GM12873 (cell line): ENCODE measurements at regions not wholly inside any gene's neighbourhood (a gene's known extent, or its start where the extent isn't known, plus 50 kb on each side); places are given as distances from the start of the nearest gene placed in this dataset.

ENCODE experiments used
- TF ChIP-seq, protein P1 (sequence below): IDR thresholded peaks from 2 replicates; pipeline ENCODE4 v1.5.1; 2012; ENCODE audit warnings: low read depth, mild to moderate bottlenecking, moderate library complexity, low read length, control low read depth; ENCODE audit not compliant: insufficient read depth; ENCODE audit errors: missing control alignments

GRCh38 chr9:12272471-12273120, 420.6 kb upstream of the TYRP1 start:
- TF ChIP-seq, protein P1, sequence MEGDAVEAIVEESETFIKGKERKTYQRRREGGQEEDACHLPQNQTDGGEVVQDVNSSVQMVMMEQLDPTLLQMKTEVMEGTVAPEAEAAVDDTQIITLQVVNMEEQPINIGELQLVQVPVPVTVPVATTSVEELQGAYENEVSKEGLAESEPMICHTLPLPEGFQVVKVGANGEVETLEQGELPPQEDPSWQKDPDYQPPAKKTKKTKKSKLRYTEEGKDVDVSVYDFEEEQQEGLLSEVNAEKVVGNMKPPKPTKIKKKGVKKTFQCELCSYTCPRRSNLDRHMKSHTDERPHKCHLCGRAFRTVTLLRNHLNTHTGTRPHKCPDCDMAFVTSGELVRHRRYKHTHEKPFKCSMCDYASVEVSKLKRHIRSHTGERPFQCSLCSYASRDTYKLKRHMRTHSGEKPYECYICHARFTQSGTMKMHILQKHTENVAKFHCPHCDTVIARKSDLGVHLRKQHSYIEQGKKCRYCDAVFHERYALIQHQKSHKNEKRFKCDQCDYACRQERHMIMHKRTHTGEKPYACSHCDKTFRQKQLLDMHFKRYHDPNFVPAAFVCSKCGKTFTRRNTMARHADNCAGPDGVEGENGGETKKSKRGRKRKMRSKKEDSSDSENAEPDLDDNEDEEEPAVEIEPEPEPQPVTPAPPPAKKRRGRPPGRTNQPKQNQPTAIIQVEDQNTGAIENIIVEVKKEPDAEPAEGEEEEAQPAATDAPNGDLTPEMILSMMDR, result no peak

- TF ChIP-seq, protein P1, result no peak
Measured at GRCh38 chr9:12274577-12274976, 418.6 kb upstream of the TYRP1 start.

DNA sequence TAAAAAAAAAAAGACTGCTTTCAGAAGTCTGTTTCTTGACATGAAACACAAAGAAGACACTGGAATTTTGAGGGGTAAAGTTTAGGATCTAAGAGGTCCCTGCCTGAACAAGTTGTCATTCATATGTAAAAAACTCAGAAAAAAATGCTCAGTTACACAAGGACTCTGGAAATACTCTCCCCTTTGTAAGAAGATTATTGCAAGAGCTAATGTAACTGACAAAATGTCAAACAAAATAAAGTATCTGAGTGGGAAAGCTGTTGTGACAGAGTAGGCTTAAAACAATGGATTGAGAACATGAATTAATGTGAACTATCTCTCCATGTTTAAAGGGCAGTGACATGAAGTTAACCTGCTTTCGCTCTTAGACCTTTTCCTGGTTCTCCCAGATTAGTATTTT, 416.7 kb upstream of the TYRP1 start:
- TF ChIP-seq, protein P1, result no peak

- TF ChIP-seq, protein P1, result no peak
Measured at GRCh38 chr9:12289711-12290110, 403.5 kb upstream of the TYRP1 start.

- TF ChIP-seq, protein P1, result no peak
Measured at GRCh38 chr9:12290166-12290869, 402.9 kb upstream of the TYRP1 start.

GRCh38 chr9:12305211-12305610, 388.0 kb upstream of the TYRP1 start:
- TF ChIP-seq, protein P1, result no peak

DNA sequence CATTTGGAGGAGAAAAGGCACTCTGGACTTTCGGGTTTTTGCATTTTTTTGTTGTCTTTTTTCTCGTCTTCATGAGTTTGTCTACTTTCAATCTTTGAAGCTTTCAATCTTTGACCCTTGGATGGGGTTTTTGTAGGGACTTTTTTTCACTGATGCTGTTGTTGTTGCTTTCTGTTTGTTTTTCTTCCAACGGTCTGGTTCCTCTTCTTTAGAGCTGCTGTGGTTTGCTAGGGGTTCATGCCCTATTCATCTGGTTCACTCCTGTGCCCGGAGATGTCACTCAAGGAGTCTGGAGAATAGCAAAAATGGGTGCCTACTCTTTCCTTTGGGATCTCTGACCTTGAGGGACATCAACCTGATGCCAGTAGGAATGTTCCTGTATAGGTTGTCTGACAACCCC, 378.6 kb upstream of the TYRP1 start:
- TF ChIP-seq, protein P1, result no peak
